ENCODE measurements at regions not wholly inside any gene's neighbourhood (a gene's known extent, or its start where the extent isn't known, plus 50 kb on each side); places are given as distances from the start of the nearest gene placed in this dataset.
"Not testable (repeated sequence)": the region's sequence is repeated elsewhere in the genome, so short reads cannot be mapped to it uniquely, and the experiment has no call there.

DNA sequence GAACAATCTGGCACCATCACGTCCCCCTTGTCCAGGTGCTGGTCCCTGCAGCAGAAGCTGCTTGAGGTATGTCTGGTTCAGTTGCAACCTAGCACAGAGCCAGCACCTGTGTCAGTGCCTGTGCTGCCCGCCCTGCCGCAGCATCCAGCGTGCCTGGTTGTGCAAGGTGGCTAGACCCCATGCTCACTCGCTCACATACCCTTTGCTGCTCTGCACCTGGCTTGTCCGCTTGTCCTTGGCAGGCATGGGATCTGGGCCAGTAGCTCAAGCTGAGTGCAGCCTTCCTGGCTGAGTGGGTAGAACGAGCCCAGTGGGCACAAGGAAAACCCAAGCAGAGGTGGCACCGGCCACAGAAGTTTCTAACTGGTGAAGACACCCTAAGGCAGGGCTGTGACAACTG, 314.6 kb upstream of the KYNU start:
- DNase-seq = no peak

DNA sequence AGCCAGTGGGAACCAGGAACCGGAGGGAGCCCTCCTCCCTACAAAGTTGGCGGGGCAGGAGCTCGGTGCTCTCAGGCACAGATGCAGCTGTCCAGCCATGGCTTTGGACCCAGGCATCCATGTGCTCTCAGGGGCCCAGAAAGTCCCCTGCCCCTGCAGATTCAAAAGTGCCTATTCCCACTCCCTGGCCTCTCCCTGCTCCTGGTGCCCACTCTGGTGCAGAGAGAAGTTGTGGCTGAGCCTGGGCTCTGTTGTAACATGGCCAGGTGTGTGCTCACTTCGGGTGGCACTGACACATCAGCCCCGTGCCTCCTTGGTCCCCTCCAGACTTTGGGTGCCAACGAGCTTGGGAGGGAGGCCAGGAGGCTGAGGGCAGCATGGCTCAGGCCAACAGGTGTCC, 315.8 kb upstream of the KYNU start:
- no peak for DNase-seq

DNA sequence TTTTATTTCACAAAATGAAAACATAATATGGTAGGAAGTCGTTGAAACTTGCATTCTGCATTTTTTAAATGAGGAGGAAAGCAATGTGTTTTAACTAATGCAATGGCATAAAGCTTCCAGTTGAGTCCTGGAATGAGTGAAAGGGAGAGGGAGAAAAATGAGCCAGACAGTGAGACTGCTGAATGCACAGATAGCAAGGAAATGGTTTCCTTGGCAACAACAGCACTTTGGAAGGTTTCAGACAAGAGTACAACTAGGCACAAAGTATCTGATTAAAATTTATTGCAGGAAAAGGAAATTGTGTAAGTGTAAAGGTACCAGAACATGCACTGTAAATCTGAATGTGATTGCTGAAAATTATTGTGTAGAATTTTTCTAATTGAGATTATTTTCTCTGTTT, 320.1 kb upstream of the KYNU start:
- no peak for DNase-seq

DNA sequence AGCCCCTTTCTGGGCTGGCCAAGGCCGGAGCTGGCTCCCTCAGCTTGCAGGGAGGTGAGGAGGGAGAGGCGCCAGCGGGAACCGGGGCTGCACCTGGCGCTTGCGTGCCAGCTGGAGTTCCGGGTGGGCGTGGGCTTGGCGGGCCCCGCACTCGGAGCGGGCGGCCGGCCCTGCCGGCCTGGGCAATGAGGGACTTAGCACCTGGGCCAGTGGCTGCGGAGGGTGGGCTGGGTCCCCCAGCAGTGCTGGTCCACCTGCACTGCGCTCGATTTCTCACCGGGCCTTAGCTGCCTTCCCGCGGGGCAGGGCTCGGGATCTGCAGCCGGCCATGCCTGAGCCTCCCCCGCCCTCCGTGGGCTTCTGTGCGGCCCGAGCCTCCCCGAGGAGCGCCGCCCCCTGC, 331.5 kb upstream of the KYNU start:
- peak; percentile 1 for DNase-seq

DNA sequence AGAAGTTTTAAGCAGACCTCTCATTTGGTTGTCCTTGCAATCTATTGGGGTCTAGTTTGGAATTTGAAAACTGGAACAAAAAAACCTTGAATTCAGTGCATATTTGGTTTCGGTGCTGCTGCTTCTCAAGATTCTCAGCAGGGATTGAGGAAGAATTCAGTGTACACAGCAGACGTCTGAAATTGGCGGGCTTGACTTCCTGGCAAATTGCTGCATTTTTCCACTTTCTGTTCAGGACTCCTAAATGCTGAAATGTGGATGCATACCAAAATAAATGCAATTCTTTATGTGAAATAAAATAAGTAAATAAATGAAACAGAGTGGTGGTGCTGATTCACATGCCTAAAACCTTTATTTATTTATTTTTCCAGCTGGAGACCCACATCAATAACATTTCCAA, 332.4 kb upstream of the KYNU start:
- DNase-seq = no peak

DNA sequence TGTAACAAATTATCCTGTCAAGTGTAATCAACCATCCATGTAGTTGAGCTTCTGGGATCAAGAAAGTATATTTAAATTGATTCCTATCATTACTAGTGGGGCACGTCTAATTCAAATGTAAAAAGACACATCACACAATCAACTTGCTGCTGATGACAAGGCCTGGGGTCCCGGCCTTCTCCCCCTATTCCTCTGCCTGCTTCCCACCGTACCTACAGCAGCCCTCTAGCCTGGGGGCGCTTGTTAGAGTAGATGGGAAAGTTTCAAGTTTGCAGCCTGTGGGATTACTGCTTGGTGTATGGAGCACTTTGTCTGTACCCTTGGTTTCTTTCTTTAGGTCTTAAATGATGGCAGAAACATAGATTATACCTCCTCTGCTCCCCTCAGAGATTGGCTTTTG, 333.3 kb upstream of the KYNU start:
- DNase-seq = no peak

DNA sequence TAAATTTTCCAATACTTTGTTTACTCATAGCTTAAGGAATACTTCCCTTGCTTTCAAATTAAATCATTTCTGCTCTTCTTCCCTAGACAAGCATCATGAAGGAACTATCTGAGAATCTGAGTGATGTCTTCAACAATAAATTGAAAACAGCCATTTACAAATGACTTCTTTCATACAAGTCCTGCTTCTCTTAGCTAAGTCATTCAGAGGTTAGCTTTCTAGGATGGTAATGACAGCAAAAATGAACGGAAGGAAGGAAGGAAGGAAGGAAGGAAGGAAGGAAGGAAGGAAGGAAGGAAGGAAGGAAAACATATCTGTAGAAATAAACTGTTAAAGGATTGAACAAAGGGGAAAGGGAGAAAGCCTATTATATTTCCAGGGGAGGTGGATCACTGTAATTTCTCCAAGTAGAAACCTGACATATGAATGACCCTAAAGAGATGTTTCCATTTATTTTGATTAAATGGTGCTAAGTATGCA, 335.0 kb upstream of the KYNU start:
- no peak for DNase-seq

DNA sequence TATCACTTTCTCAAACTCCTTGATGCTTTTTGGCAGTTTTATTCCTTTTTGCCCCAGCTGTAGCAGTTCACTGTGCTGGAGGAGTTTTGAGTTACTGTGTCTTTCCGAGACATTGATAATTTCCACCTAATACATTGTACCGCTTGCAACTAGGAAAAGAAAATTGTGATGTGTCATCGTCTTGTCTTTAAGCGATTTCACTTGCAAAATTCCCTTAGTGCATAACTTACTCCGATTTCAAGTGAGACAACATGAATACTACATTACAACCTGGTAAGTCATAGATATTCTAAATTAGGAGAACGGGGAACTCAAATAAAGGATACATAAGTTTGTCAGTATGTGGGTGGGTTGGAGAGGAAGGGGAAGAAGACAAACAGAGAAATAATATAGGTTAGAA, 340.5 kb upstream of the KYNU start:
- no peak for DNase-seq

DNA sequence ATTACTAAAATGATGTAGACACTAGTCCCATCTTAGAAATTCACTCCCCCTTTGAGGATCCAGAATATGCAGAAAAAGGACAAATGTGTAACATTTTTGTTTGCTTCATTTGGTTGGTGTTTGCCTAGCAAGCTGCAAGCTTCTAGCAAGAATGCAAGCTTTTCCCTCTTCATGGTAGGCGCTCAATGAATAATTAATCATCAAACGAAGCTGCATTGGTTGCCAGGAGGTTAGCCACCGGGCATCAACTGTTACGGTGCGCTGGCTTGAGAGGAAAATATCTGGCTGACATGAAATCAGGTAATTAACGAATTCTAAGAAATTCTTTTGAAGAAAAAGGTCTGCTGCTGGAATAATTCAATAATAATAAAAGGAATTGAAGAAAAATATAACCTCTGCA, 341.0 kb upstream of the KYNU start:
- no peak for DNase-seq

DNA sequence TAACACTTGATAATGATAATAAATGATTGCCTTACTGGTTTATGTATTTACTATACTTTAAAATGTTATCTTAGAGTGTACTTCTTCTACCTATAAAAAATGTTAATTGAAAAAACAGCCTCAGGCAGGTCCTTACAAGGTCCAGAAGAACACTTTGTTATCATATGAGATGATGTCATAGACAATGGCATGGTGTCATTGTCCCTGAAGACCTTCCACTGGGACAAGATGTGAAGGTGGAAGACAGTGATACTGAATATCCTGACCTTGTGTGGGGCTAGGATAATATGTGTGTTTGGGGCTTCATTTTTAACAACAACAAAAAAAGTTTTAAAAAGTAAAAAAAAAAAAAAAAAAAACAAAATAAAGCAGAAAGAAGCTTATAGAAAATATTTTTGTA, 342.2 kb upstream of the KYNU start:
- no peak for DNase-seq

DNA sequence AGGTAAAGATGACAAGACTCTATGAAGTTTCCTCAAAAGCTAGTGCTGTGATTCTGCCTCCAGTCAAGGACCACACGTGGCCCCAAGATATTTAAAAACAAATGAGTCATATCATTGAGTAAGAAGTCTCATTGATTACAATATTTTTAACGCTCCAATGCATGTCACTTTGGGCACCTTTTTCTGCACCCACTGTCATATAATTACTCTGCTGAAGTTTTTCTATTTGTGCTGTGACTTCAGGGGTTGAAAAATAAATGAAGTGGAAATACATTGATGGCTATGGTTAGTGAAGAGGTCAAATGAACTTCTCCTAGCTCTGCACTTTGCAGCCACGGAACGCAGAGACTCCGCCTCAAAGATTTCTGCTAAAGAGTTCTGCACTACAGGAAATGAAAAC, 344.3 kb upstream of the KYNU start:
- no peak for DNase-seq

DNA sequence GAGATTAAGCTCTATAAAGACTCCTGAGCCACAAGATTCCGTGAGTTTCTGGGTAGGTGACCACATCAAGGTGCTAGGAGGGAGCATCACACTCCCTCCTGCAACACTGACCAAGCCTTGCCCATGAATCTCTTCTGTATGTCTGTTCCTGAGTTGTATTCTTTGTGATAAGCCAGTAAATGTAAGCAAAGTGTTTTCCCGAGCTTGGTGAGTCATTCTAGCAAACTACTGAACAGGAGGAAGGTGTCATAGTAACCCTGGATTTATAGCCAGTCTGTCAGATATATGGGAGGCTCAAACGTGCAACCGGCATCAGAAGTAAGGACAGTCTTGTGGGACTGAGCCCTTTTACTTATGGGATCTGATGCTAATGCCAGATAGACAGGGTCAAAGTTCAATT, 346.1 kb upstream of the KYNU start:
- DNase-seq = no peak

DNA sequence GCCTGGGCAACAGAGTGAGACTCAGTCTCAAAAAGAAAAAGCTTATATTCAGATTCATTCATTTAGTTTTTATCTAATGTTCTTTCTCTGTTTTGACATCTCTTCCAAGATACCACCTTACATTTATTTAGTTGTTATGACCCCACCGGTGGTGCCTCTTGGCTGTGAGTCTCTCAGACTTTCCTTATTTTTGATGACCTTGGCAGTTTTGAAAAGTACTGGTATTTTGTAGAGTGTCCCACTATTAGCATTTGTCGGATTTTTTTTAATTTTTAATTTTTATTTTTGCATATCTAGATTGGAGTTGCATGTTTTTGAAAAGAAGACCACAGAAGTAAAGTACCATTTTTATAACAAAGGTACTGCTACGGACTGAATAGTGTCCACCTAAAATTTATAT, 351.7 kb upstream of the KYNU start:
- DNase-seq = no peak

DNA sequence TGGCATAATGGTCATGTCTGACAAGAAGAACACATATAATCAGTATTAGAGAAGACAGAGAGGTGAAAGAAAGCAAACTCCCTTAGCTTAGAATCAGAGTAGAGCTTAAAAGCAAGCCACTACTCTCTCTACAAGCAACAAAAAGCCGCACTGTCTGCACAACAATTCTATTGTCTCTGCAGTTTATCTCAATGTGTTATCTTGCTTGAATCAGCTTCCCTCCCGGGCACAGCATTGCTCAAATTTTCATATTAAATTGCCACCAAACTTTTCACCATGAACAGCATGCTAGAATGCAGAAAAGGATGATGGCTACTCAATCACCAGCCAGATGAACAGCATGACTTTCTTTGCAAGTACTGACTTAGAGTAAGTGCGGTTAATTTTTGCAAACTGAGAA, 356.0 kb upstream of the KYNU start:
- DNase-seq = no peak

DNA sequence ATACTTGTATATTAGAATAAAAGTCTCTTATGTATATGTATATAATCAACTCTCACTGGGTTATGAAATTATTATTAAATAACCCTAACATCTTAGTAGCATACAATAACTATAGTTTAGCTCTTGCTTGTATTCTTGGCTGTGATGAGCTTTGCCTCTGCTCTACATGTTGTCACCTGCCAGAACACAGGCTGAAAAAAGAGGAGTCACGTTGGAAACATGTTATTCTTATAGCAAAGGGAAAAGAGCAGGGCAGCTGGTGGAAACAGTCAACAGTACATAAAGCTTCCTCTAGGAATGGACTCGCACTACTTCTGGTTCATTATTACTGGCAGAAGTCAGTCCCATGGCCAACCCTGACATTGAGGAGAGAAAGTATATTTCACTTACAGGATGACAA, 362.0 kb upstream of the KYNU start:
- no peak for DNase-seq

DNA sequence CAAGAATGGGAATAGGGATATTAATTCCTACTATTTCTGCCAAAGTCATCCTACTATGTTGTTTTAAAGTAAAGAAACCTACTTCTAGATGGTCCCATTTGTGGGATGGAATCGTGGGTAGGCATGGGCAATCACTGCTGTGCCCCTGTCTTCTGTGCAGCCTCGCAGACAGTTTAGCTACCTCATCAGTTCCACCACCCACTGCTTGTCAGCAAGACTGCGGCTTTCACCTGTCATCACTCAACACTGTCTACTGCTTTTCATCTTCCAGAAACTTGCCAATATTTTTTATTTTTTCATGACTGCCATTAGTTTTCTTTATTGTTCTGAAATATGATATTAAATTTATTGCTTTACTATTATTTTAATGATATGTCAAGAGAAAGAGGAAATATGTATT, 368.1 kb upstream of the KYNU start:
- no peak for DNase-seq

DNA sequence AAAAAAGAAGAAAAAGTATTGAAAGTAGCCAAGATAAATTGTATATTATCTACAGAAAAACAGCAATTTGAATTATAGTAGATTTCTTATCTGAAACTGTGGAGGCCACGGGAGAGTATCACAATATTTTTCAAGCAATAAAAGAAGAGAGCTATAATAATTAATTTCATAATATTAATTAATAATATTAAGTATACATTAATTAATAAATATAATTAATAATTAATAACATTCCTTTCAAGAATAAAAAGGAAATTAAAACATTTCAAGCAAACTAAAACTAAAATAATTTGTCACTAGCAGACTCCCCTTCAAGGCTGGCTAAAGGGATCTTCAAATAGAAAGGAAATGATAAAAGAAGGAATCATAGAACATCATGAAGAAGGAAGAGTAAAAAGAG, 372.7 kb upstream of the KYNU start:
- DNase-seq = no peak

DNA sequence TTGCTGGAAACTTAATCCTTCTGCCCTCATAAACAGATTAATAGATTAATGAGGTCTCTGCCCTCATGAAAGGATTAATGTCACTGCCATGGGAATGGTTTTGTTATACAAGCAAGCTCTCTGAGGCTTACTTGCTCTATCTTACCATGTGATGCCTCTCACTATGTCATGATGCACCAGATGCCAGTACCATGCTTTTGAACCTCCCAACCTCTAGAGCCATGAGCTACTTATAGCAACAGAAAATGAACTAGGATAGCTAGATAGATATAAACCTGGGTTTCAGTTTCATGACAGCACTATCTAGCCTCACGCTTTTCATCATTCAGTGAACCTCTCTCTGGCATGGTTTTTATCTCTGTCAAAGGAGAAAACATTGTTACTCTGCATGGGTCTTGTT, 371.6 kb upstream of the LRP1B start:
- DNase-seq = no peak

DNA sequence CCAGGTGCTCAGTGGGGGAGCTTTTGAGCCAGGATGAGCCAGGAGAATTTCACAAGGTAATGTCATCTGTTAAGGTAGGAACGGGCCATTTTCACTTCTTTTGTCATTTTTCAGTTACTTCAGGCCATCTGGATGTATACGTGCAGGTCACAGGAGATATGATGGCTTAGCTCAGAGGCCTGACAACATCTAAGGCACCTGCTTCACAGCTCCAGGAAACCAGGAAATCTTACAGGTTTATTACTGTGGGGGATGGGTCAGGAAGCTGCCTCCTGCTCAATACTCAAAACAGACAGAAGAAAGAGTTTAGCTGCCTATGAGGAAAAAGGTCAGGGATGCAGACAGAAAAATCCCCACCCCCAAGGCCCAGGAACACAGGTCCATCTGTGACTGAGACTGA, 364.3 kb upstream of the LRP1B start:
- DNase-seq = no peak

DNA sequence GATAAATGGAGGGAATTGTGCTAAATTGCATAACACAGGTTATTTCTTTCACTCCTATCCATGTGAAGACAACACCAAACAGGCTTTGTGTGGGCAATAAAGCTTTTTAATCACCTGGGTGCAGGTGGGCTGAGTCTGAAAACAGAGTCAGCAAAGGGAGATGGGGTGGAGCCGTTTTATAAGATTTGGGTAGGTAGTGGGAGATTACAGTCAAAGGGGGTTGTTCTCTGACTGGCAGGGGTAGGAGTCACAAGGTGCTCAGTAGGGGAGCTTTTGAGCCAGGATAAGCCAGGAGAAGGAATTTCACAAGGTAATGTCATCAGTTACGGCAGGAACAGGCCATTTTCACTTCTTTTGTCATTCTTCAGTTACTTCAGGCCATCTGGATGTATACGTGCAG, 358.8 kb upstream of the LRP1B start:
- DNase-seq = not testable (repeated sequence)

DNA sequence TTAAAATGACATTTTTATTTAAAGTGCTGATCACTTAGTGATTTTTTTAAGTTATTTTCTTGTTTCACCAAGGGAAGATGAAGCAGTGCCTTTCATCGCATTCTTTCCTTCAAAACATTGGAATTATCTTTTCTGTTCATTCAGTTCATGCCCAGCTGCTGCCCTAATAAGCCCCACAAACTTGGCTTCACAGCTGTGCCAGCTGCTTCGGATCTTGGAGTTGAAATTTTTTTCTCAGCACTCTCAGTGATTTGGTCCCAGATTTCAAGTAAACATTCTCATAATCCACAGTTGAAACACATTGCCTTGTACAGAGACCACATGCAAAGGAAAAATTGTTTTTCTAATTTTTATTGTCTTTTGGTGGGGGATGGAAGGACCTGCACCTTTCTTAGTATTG, 353.3 kb upstream of the LRP1B start:
- no peak for DNase-seq

DNA sequence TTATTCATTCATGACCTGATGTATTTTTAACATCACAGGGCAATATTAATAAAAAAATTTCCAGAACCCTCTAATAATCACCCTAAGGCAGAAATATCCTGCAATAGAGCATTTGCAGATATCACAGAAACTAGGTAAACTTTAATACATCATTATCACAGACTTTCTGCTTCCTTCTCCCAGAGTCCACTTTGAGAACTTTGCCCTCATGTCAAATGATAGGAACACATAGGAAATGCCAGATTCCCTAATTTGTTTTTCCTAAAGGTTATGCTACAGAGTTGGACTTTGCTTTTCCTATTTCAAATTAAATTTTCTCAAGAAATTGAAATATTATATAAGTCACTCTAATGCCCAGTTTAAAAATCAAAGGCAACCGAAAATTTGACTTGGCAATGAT, 352.8 kb upstream of the LRP1B start:
- DNase-seq = no peak

DNA sequence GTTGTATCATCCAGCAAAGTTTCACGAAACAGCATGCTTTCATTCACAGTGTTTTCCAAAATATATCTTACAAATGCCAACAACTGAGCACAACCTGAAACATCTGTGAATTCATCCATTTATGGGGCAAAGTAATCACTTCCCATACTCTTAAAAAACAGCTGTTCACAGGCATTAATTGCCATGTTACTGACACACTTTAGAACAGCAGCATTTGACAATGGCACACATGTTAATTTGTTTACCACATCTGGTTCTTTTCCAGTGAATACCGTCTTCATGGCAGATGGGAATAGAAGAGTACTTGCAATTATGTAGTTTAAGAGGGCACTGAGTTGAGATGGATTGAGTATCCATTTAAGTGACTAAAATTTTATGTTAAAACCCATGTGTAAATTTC, 347.4 kb upstream of the LRP1B start:
- DNase-seq = no peak

DNA sequence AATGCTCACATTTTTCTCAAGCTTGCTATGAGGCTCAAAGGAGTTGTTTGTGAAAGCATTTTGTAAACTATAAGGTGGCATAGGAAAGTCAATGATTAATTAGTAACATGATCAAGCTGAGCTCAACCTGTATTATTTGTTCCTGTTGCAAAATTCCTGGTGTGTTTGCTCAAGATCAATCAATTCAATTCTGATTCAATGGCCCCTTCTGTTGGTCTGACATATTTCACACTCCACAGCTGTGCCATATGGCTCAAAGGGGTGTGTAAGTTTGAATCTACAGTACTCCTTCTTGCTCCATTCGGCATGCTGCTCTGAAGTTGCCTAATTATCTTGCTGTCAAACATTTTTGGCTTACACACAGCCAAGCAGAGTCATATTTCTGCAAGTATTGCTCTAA, 341.6 kb upstream of the LRP1B start:
- no peak for DNase-seq

DNA sequence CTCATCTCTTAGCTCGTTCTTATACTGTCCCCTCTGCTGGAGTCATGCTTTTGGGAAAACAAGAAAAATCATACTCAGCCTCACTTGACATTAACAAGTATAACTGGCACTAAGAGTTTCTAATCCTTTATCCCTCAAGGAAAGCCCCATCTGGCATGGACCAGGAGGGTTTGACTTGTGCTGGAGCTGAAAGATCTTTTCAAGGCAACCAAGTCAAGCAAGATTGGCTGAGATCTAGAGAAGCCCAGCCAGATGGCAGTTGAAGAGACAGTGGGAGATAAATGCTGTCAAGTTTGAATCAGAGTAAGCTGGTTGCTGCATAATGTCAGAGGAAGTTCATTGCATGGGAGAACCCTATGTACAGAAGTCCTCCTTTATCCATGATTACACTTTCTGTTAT, 336.5 kb upstream of the LRP1B start:
- no peak for DNase-seq

DNA sequence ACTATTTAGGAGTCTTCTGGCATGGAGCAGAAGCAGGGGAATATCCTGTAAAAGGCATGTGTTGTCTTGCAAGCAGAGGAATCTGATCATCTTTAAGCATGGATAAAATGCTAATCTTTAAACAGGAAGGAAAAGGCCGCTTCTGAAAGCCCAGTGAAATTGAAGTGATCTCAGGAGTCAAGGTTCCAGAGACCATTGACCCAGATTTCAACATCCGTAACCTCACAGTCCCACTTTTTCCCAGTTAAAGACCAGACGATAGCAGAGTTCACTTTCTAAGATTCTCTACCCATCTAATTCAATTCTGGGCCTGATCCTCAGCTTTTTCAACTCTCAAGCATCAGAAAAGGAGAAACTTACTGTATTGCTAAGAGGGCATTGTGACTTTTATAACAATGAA, 332.2 kb upstream of the LRP1B start:
- no peak for DNase-seq
